Muscle layer of colon (tissue), 2 donors: ENCODE measurements at regions not wholly inside any gene's neighbourhood (a gene's known extent, or its start where the extent isn't known, plus 50 kb on each side); places are given as distances from the start of the nearest gene placed in this dataset.

Source experiments
- H3K27ac ChIP-seq: one replicate; pipeline ENCODE4 v1.7.0; 2013; ENCODE audit warnings: low read depth, mild to moderate bottlenecking, low read length, moderate library complexity
- H3K27me3 ChIP-seq, 2 donors: one replicate each; pipeline ENCODE4 v1.7.0; 2013; ENCODE audit warnings: low read length in 2 of 2, mild to moderate bottlenecking in 2 of 2; ENCODE audit not compliant: insufficient read depth in 2 of 2, control insufficient read depth in 1 of 2
- H3K36me3 ChIP-seq: one replicate; pipeline ENCODE4 v1.7.0; 2013; ENCODE audit warnings: mild to moderate bottlenecking, low read length; ENCODE audit not compliant: insufficient read depth
- H3K4me1 ChIP-seq: one replicate; pipeline ENCODE4 v1.7.0; 2013; ENCODE audit warnings: mild to moderate bottlenecking, low read length; ENCODE audit not compliant: insufficient read depth
- H3K4me3 ChIP-seq, 2 donors: one replicate each; pipeline ENCODE4 v1.7.0; 2013; ENCODE audit warnings: low read length in 2 of 2, low read depth in 1 of 2, mild to moderate bottlenecking in 1 of 2, moderate library complexity in 1 of 2
- H3K9ac ChIP-seq: one replicate; pipeline ENCODE4 v1.7.0; 2013; ENCODE audit warnings: low read length
- H3K9me3 ChIP-seq: one replicate; pipeline ENCODE4 v1.7.0; 2013; ENCODE audit warnings: mild to moderate bottlenecking, low read length
- donor health status: abdominal sarcoma.
- donor health status: Adenocarcinoma of cecum.

DNA sequence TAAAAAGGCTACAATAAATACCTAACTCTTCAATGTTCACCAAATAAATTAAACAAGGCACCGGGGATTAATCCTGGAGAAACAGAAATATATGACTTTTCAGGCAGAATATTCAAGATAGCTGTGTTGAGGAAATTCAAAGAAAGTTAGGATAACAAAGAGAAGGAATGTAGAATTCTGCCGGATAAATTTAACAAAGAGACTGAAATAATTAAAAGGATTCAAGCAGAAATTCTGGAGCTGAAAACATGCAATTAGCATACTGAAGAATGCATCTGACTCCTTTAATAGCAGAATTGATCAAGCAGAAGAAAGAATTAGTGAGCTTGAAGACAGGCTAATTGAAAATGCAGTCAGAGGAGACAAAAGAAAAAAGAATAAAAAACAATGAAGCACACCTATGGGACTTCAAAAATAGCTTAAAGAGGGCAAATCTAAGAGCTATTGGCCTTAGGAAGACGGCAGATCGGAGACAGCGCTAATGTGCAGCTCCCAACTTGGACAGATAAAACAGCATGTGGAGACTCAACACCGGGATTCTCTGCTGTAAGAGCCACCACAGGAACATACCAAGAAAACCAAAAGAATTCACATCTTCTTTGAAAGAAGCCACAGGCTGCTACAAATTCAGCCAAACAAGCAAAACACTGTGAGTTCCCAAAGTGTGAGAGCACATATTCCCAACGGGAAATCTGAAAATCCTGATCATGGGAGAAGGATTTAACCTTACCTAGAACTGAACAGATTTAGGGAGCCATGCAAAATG is 1290.9 kb downstream of the PCDH18 start:
- H3K4me1 ChIP-seq = no peaks in the 10 kb centered on the region
- H3K27me3 ChIP-seq = no peaks in the 10 kb centered on the region
- H3K9me3 ChIP-seq = no peaks in the 10 kb centered on the region
- no peak overlapping the region for H3K9ac ChIP-seq
- no peak overlapping the region for H3K27ac ChIP-seq
- no peak overlapping the region for H3K4me3 ChIP-seq
- no peaks in the 10 kb centered on the region for H3K36me3 ChIP-seq

DNA sequence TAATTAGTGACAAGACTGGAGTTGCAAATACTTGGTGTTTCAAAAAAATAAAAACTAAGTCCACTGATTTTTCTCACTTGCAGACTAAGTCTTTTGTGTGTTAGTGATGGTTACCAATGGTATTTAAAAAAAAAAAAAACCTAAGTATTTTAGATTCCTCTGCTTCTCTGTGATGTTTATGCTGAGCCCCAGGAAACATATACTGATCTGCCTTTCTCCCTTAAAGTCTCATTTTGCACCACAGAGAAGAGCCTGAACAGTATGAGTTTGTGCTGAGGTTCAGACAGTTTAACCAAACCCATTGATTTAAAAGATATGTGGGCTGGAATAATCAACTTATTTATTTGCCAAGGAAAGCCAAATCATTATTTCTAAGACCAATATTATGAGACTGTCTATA is 1305.0 kb downstream of the PCDH18 start:
- Histone ChIP-seq H3K9me3 (no peaks in the 10 kb centered on the region), H3K36me3 (no peaks in the 10 kb centered on the region), H3K4me3 (no peak overlapping the region)

DNA sequence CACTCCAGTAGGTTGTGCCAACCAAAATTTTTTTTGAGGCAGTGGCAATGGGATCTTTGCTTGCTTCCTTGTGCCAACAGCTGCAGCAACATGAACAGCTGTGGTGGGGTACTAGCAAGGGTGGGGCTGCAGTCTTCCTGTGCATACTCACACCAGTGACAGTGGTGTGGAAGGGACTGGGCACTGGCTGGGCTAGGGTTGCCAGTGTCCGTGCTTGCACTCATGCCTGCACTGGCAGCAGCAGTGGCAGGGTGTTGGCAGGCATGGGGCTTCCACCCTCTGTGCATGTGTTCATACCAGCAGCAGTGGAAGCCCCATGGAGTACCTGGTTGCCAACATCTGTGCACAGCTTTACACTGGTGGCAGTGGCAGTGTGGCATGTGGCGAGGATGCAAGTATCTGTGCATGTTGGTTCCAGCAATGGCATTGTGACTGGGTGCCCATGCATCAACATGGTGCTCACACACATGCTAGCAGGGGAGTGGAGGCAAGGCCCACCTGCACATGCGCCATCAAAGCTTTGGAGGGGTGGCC is 1312.6 kb downstream of the PCDH18 start:
- no peak overlapping the region for H3K4me3 ChIP-seq

More for the DNA sequence above, 1305.0 kb downstream of the PCDH18 start:
- Histone ChIP-seq H3K27me3 (no peaks in the 10 kb centered on the region), H3K4me1 (no peaks in the 10 kb centered on the region), H3K27ac (no peak overlapping the region), H3K9ac (no peak overlapping the region)

DNA sequence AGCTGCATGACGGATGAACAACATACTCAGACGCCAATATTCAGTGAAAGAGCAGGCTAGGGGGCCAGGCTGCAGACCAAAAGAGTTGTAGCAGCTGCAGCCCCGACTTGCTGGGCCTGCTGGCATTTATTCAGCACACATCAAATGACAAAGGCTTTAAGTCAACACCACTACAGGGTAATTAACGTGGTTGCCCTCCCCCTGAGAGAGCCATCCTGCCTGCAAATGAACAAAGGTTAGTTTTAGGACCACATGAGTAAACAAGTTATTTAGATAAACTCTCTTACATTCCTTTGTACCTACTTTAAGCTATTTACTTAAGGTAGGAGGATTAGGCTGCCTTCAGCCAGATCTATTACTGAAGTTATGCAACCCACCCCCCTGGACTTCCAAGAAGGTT is 1329.1 kb downstream of the PCDH18 start:
- no peaks in the 10 kb centered on the region for H3K27me3 ChIP-seq

More for the DNA sequence above, 1312.6 kb downstream of the PCDH18 start:
- Histone ChIP-seq H3K9me3 (no peaks in the 10 kb centered on the region), H3K9ac (no peak overlapping the region), H3K4me1 (no peaks in the 10 kb centered on the region), H3K36me3 (no peaks in the 10 kb centered on the region), H3K27me3 (no peaks in the 10 kb centered on the region), H3K27ac (no peak overlapping the region)

DNA sequence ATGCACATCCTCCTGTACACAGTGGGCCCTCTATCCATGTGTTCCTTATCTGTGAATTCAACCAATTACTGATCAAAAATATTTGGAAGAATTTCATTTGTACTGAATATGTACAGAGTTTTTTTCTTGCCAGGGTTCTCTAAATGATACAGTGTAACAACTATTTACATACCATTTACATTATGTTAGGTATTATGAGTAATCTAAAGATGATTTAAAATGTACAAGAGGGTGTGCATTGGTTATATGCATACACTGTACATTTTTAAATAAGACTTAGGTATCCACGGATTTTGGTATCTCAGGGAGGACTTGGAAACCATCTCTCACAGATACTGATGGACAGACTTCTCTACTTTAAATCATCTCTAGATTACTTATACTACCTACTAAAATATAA is 1333.9 kb downstream of the PCDH18 start:
- no peaks in the 10 kb centered on the region for H3K27me3 ChIP-seq
- no peaks in the 10 kb centered on the region for H3K9me3 ChIP-seq
- no peak overlapping the region for H3K27ac ChIP-seq
- H3K9ac ChIP-seq = no peak overlapping the region
- H3K36me3 ChIP-seq = no peaks in the 10 kb centered on the region
- no peak overlapping the region for H3K4me3 ChIP-seq
- no peaks in the 10 kb centered on the region for H3K4me1 ChIP-seq

More for the DNA sequence above, 1329.1 kb downstream of the PCDH18 start:
- no peaks in the 10 kb centered on the region for H3K36me3 ChIP-seq
- no peak overlapping the region for H3K4me3 ChIP-seq
- H3K9ac ChIP-seq = no peak overlapping the region
- H3K27ac ChIP-seq = no peak overlapping the region
- H3K4me1 ChIP-seq = no peaks in the 10 kb centered on the region
- H3K9me3 ChIP-seq = no peaks in the 10 kb centered on the region

DNA sequence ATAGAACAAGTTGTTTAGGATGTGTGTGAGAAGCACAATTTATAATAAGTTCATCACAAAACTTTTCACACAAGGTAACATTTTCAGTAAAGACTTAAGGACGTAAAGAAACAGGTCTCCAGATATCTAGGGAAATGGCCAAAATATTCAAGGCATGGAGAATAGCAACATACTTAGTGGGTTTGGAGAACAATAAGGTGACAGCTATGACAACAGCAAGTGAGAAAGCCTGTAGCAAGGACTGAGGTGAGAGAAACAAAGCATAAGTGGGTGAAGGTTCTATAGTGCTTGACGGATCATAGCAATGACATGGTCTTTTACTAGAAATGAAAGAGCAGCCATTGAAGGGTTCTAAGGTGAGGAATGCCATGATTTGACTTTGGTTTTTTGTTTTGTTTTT is 1337.3 kb downstream of the PCDH18 start:
- Histone ChIP-seq H3K9ac (no peak overlapping the region), H3K4me1 (no peaks in the 10 kb centered on the region), H3K36me3 (no peaks in the 10 kb centered on the region), H3K27me3 (no peaks in the 10 kb centered on the region), H3K27ac (no peak overlapping the region), H3K4me3 (no peak overlapping the region), H3K9me3 (no peaks in the 10 kb centered on the region)

DNA sequence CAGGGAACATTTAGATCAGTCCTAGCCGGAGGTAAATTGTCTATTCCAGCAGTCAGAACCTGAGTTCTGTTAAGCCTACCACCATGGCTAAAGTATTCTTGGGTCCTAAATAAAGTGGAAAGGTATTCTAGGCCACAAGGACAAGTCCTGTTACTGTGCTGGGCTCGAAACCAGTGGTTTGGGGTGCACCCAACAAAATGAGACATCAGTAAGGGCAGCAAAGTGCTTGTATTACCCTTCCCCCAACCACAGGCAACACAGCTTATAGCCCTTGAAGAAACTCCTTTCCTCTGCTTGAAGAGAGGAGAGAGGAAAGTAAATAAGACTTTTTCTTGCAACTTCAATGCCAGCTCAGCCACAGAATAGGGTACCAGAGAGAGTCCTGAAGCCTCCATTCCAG is 1345.6 kb downstream of the PCDH18 start:
- Histone ChIP-seq H3K9ac (no peak overlapping the region), H3K27me3 (no peaks in the 10 kb centered on the region), H3K4me3 (no peak overlapping the region), H3K27ac (no peak overlapping the region), H3K36me3 (no peaks in the 10 kb centered on the region), H3K4me1 (no peaks in the 10 kb centered on the region), H3K9me3 (no peaks in the 10 kb centered on the region)

DNA sequence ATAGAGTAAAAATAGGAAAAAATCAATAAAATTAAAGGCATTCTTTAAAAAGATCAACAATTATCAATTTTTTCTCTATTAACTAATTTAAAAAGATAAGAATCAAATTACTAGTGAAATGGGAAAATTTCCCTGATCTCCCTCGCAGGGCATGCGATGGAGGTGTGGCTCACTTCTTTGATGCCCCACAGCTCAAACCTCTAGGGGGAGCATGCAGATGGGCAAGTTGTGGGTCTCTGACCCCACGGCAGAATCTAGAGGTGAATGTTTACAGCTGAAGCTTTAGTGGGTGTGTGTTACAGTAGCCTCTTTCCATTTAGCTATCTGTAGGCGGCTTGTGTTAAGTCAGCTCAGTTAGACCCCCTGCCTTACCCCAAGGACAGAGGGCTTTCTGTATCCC is 1348.8 kb downstream of the PCDH18 start:
- H3K27ac ChIP-seq = no peak overlapping the region
- H3K36me3 ChIP-seq = no peaks in the 10 kb centered on the region
- no peaks in the 10 kb centered on the region for H3K27me3 ChIP-seq
- no peak overlapping the region for H3K9ac ChIP-seq
- H3K9me3 ChIP-seq = no peaks in the 10 kb centered on the region
- no peaks in the 10 kb centered on the region for H3K4me1 ChIP-seq
- H3K4me3 ChIP-seq = no peak overlapping the region

DNA sequence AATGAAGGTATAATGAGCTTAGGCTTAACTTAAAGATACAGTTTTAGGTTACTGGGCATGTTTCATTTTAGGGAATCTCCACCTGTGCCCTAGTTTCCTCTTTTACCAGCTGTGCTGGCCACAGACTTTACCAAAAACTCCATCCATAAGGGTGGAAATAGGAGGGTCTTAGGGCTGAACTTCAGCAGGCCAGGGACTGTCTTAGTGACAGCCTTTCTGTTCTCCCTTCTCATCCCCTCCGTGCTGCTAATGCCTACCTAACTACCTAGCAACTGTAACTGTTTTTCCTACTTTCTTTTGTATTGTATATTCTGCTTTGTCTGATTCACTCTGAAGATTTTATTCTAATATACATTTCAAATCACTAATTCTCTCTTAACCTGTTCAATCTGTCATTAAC is 1375.3 kb downstream of the PCDH18 start:
- H3K36me3 ChIP-seq = no peaks in the 10 kb centered on the region
- H3K4me1 ChIP-seq = no peaks in the 10 kb centered on the region
- H3K4me3 ChIP-seq = no peak overlapping the region
- no peaks in the 10 kb centered on the region for H3K27me3 ChIP-seq
- no peak overlapping the region for H3K27ac ChIP-seq
- H3K9me3 ChIP-seq = no peaks in the 10 kb centered on the region
- H3K9ac ChIP-seq = no peak overlapping the region

DNA sequence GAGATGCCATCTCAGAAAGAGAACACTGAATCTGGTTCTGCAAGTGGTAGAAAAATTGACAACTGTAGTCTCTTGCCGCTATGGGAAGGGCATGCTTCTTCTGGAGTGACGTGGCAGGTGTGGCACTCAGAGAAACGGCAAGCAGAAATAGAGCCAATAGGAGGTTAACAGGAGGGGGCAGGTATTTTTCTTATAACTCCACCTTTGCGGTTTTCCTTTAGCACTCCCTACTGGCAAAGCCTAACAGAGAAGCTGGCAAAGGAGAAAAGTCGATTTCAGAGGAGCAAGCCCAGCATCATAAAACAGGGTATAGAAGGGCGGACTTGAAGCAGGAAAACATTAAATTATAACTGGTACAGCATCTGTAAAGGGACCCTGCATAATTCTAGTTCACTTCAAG is 1382.2 kb downstream of the PCDH18 start:
- no peak overlapping the region for H3K9ac ChIP-seq
- no peak overlapping the region for H3K27ac ChIP-seq
- H3K36me3 ChIP-seq = no peaks in the 10 kb centered on the region
- H3K27me3 ChIP-seq = no peaks in the 10 kb centered on the region
- no peaks in the 10 kb centered on the region for H3K9me3 ChIP-seq
- no peak overlapping the region for H3K4me3 ChIP-seq
- H3K4me1 ChIP-seq = no peaks in the 10 kb centered on the region

DNA sequence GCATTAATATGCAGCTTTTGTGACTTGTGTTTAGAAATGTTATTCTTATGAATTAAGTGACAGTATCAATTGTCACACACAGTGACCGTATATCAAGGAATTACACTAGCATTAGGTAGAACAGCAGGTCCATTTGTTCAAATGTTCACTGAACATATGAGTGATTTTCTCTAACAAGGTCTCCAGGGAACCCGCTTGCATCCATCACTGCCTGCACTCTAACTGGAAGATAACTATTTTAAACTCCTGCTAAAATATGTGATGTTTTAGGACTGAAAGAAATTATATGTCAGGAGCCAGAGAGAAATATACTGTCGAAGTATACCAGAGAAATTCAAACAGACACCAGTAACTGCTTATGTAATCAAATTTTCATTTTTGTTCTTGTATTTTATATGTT is 1395.7 kb downstream of the PCDH18 start:
- Histone ChIP-seq H3K9me3 (no peaks in the 10 kb centered on the region), H3K36me3 (no peaks in the 10 kb centered on the region), H3K27ac (no peak overlapping the region), H3K4me3 (no peak overlapping the region), H3K4me1 (no peaks in the 10 kb centered on the region), H3K27me3 (no peaks in the 10 kb centered on the region), H3K9ac (no peak overlapping the region)

DNA sequence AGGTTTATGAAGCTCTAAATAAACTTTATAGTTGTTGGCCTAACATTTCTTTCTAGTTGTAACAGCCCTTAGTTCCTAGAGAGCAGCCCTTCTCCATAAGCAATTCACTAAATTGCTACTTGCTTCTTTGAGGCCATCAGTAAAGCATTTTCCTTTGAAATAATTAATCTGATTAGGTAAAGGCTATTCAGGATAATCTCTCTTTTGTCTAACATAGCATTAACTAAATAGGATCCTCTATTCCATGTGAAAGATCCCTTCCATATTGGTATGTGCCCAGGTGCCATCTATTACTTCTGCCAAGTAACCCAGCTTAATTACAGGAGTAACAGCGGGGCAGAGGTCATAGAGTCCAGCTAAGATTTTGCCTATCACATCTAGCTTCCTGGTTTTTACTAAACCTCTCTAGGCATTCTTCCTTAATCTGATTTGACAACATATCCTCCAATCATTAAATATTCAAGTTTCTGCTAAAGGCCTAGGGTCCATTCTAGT is 1408.0 kb downstream of the PCDH18 start:
- H3K4me3 ChIP-seq = no peak overlapping the region
- H3K9me3 ChIP-seq = no peaks in the 10 kb centered on the region
- no peaks in the 10 kb centered on the region for H3K4me1 ChIP-seq
- no peak overlapping the region for H3K27ac ChIP-seq
- no peak overlapping the region for H3K9ac ChIP-seq
- no peaks in the 10 kb centered on the region for H3K27me3 ChIP-seq
- H3K36me3 ChIP-seq = no peaks in the 10 kb centered on the region
